DMS153 treated with DMSO at 0.1 percent for 48 hours (cell line): ENCODE measurements at regions not wholly inside any gene's neighbourhood (a gene's known extent, or its start where the extent isn't known, plus 50 kb on each side); places are given as distances from the start of the nearest gene placed in this dataset.

Source experiments
- DNase-seq: peaks from one replicate; lab custom pipeline; 2025; ENCODE audit not compliant: unreplicated experiment; lab: John Stamatoyannopoulos, UW

DNA sequence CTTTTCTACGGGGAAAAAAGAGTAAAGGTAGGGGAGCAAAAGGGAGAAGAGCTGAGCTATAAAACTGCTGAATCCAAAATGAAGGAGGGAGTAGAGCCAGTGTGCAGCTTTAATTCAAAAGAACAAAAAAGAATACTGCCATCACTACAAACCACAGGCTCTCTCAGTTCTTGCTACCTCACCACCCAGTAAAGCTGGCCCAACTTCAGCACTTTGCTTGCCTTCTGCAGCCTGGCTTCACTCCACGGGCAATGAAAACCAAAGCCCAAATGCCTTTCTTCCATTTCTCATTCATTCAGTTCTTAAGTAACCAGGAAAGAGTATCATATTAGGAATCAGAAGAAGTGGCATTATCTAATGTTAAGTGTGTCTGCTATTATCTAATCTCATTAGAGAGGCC lies 376.8 kb downstream of the BCOR start:
- DNase-seq, result no peak

DNA sequence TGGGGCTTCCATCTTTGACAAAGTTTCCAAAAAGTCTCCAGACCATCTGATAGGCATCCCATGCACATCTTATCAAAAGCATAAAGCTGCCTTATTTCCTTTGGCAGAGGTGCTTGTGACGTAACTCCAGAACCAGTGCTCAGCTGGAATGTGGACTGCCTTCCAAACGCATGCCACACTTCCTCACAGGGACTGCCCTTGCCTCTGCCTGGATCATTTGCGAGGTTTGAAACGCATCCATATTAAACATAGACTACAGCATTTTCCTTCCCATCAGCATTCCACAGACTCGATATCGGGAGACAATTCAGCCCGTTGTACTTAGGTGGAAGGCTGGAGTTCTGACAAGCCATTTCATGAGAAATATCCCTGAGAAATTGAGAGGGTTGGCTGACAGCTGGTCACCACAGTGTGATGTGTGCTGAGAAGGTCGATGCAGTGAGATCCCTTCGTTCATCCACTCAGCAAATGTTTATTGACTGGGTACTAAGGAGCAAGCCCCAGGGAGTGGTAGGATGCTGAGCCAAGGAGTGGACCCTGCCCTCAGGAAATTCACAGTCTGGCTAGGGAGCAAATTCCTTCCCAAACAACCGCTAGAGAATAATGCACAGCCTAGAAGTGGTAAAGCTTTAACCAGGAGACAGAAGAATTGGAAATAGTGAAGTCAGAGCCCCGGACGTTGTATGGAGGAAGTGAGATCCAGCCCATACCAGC lies 376.0 kb downstream of the BCOR start:
- DNase-seq, result no peak

DNA sequence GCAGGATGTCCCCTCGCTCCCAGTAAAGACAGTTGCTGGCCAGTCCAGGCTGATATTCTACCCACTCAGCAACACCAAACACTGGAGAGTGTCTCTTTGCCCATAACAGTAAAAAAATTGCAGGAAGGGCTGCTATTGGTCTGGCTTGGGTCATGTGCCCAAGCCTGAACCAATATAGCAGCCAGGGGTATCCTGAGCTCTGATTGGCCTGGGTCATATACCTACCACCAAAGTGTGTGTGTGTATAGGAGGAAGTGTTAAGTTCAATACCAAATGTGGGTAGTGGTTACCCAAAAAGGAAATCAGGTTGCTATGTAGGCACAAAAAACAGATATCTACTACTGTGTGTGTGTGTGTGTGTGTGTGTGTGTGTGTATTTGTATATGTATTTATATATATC lies 373.2 kb downstream of the BCOR start:
- no peak for DNase-seq

DNA sequence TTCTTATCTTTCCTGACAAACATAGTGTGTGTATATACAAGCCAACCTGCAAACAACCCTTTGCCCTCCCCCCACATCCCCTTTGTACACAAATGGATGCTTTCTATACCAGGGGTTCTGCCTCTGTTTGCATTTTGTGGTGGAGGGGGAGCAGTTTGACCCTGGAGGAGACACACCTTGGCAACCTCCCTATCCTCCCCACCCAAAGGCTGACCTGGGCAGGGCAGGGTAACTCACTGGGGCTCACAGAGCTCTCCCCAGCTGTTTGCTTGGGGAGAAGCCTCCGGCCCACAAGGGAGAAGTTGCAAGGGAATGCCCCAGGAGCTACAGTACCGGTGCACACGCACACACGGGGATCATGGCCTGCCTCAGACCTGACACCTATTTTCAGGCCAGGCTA lies 372.6 kb downstream of the BCOR start:
- no peak for DNase-seq

DNA sequence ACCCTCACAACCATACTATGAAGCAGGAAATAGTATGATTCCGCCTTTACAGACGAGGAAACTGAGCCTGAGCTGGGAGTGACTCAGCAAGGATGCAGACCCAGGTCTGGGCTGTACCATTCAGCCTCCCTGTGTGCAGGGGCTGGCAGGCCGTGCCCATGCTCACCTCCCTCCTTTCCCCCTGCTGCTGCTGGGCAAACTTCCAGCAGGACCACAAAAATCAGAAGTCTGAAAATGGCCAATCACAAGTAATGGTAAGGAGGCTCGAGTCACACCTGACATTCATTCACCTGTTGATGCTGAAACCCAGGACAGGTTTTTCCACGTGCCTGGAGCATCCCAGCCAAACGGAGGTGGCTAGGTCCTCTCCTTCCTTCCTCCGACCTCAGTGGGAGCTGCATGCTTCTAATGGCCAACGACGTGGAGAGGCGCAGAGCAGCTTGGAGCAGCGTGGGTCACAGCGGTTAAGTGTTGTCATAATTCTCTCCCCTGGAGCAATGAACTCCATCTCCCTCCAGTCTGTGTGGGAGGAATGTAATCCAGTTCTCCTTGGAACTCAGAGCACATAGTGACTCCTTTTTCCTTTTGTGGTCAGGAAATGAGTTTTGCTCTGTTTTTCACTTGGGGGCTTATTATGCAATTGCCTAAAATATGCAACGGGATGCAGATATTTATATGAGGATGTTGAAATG lies 371.7 kb downstream of the BCOR start:
- DNase-seq, result no peak

DNA sequence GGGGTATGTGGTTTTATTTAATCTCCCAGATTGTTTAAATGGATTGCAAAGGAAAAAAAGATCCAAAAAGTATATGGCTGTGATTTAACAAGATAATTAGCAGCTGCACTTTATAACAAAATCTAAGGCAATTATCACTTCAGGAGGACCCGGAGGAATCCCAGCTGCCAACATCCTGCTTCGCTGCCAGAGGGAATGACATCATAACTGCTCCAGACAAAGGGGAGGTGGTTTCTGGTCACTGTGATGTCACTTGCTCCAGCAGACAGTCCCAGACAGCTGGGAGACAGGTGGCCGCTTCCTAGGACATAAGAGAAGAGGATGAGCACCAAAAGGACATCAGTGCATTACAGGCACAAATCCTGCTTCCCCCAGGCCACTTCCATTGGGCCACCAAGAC lies 371.0 kb downstream of the BCOR start:
- DNase-seq, result peak; percentile 7

GRCh38 chrX:39728025-39728424 lies 369.7 kb downstream of the BCOR start:
- DNase-seq, result no peak

GRCh38 chrX:39728852-39729598 lies 368.7 kb downstream of the BCOR start:
- DNase-seq, result no peak

- no peak for DNase-seq
Measured at GRCh38 chrX:39729981-39730661, 367.6 kb downstream of the BCOR start.

DNA sequence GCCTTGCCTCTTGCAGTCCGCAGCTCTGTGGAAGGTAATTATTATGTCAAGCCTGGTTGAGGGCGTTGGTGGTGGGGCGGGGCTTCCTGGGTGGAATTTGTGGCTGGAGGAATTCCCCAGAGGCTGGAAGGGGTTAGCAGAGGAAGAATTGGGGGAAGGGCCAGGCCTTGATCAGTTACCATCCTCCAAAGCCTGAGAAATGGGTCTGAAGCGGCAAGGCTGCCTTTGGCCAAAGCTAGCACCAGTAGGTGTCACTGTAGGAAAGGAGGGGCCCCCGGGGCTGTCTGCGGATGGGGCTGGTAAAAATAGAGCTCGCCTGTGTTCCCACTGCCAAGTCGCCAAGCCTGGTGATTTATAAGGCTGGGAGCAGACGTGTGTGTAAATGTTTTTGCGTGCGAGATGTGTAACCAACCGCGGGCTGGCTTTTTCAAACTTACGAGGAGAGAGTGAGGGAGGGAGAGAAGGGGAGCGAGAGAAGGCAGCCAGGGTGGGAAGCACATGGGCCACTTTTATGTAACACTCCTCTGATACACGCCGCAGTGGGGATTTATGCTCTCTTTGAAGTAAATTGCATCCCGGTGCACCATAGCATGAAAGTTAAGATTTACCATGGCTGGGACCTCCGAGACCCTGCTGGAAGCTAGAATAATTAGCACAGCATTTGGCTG lies 367.0 kb downstream of the BCOR start:
- peak; percentile 6 for DNase-seq

GRCh38 chrX:39731330-39731667 lies 366.5 kb downstream of the BCOR start:
- DNase-seq, result no peak

DNA sequence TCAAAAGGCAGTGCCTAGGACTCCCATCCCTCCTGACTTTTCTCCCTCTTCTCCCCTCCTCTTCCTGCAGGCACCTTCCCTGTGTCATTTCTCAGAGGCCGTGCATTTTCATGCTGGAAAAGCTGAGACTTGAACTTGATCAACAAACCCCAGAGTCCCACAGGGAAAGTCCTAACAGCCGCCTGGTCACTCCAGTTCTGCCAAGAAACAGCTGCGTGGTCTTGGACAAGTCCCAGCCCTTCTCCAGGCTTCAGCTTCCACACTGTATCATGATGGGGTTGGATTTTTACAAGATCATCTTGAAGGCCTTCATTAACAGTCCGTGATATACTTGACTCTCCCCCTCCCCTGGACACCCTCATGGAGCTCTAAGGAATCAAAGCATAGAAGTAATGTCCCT lies 366.0 kb downstream of the BCOR start:
- no peak for DNase-seq

DNA sequence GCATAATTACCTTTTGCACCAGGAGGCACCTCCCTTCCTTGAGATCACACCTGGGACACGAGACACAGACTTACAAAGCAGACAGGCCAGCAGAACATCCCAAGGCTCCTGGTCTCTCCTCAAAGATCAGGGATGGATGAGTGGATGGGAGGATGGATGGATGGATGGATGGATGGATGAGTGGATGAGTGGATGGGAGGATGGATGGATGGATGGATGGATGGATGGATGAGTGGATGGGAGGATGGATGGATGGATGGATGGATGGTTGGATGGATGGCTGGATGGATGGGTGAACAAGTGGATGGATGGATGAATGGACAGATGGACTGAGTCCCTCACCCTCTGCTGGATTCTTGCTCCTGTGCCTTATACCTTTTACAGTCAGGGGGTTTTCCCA lies 364.0 kb downstream of the BCOR start:
- DNase-seq, result no peak

- no peak for DNase-seq
Measured at GRCh38 chrX:39734174-39734776, 363.5 kb downstream of the BCOR start.

- no peak for DNase-seq
Measured at GRCh38 chrX:39736216-39737211, 361.2 kb downstream of the BCOR start.

DNA sequence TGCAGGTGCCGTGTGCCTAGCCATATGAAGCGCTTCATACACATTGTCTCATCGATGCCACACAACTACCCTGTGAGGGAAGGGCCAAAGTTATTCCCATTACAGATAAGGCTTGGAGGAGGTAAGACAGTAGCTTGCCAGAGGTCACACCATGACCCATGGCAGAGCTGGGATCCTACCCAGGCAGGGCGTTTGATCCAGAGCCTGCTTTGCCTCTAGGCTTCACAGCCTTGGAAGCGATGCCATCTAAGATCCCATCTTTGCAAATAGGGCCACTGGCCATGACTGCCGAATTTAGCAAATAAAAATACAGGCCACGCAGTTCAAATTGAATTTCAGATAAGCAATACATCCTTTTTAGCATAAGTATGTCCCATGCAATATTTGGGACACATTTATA lies 358.2 kb downstream of the BCOR start:
- DNase-seq, result no peak

DNA sequence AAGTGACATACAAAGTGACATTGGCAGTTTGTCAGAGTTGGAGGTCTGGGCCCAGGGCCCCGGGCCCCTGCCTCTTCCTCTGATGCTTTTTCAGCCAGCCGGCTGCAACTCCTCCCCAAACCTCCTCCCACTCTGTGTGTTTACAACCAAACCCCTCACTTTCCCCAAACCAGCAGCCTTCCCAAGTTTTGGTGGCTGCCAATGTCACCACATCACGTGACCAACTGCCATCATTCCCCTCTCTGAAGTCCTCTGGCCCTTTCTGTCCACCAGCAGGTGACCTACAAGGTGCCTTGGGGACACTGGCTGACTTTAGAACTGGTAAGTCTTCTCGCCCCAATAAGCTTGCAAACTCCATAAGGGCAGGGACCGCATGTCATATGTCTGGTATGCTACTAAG lies 357.7 kb downstream of the BCOR start:
- no peak for DNase-seq

DNA sequence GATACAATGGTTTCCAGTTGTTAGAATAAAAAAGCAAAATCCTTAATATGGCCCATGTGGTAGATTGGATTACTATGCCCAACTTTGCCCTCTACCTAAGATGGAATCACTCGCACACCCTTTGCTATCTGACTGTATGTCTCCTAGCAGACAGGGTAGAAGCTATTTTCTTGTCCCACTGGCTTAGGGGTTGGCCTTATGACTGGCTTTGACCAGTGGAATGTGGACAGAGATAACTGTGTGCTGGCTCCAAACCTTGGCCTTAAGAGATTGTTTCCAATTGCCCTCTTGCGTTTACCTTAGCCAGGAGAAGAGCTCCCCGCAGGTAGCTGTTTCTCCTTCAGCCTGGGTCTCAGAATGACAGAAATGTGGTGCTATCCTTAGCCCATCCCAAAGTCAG lies 355.9 kb downstream of the BCOR start:
- DNase-seq, result no peak

GRCh38 chrX:39745818-39746217 lies 351.9 kb downstream of the BCOR start:
- no peak for DNase-seq

DNA sequence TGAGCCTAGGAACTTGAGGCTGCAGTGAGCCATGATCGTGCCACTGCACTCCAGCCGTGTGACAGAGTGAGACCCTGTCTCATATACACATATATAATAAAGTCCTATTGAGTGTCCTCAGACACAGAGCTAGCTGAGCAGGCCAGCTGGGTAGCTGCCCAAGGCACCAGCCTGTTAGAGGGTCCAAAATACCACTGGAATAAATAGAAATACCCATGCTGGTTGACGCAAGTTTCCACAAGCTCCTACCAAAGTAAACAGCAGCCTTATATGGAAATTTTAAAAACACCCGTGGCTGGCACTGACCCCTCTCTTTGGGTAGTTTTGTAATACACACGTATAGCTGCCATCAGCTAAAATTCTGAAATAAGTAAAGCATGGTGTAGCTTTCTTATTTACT lies 348.6 kb downstream of the BCOR start:
- no peak for DNase-seq
